ENCODE measurements at regions not wholly inside any gene's neighbourhood (a gene's known extent, or its start where the extent isn't known, plus 50 kb on each side); places are given as distances from the start of the nearest gene placed in this dataset.
"Not testable (repeated sequence)": the region's sequence is repeated elsewhere in the genome, so short reads cannot be mapped to it uniquely, and the experiment has no call there.

GRCh38 chr6:149236589-149236988, 80.9 kb upstream of the TAB2 start:
- DNase-seq (ENCODE audit: low read depth in 1 of 2, low spot score in 1 of 2): no peak

- no peak for DNase-seq (ENCODE audit: low read depth in 1 of 2, low spot score in 1 of 2)
Measured at GRCh38 chr6:149237464-149237863, 80.0 kb upstream of the TAB2 start.

- DNase-seq (ENCODE audit: low read depth in 1 of 2, low spot score in 1 of 2): no peak
Measured at GRCh38 chr6:149239573-149240209, 77.8 kb upstream of the TAB2 start.

GRCh38 chr6:149242883-149243282, 74.6 kb upstream of the TAB2 start:
- DNase-seq (ENCODE audit: low read depth in 1 of 2, low spot score in 1 of 2): no peak

GRCh38 chr6:149244105-149244504, 73.4 kb upstream of the TAB2 start:
- DNase-seq (ENCODE audit: low read depth in 1 of 2, low spot score in 1 of 2): no peak

- no peak for DNase-seq (ENCODE audit: low read depth in 1 of 2, low spot score in 1 of 2)
Measured at GRCh38 chr6:149246691-149247384, 70.7 kb upstream of the TAB2 start.

GRCh38 chr6:149247385-149247763, 70.1 kb upstream of the TAB2 start:
- no peak for DNase-seq (ENCODE audit: low read depth in 1 of 2, low spot score in 1 of 2)

GRCh38 chr6:149248263-149248662, 69.2 kb upstream of the TAB2 start:
- DNase-seq (ENCODE audit: low read depth in 1 of 2, low spot score in 1 of 2): not testable (repeated sequence)

- DNase-seq (ENCODE audit: low read depth in 1 of 2, low spot score in 1 of 2): no peak
Measured at GRCh38 chr6:149248693-149249369, 68.7 kb upstream of the TAB2 start.

GRCh38 chr6:149249370-149250357, 67.8 kb upstream of the TAB2 start:
- no peak for DNase-seq (ENCODE audit: low read depth in 1 of 2, low spot score in 1 of 2)

GRCh38 chr6:149250951-149251350, 66.6 kb upstream of the TAB2 start:
- DNase-seq (ENCODE audit: low read depth in 1 of 2, low spot score in 1 of 2): no peak

- no peak for DNase-seq (ENCODE audit: low read depth in 1 of 2, low spot score in 1 of 2)
Measured at GRCh38 chr6:149252622-149253021, 64.9 kb upstream of the TAB2 start.

- no peak for DNase-seq (ENCODE audit: low read depth in 1 of 2, low spot score in 1 of 2)
Measured at GRCh38 chr6:149254253-149254652, 63.3 kb upstream of the TAB2 start.

- no peak for DNase-seq (ENCODE audit: low read depth in 1 of 2, low spot score in 1 of 2)
Measured at GRCh38 chr6:149259753-149260152, 57.8 kb upstream of the TAB2 start.

GRCh38 chr6:149260214-149260874, 57.2 kb upstream of the TAB2 start:
- DNase-seq (ENCODE audit: low read depth in 1 of 2, low spot score in 1 of 2): no peak

GRCh38 chr6:149261364-149262040, 56.0 kb upstream of the TAB2 start:
- DNase-seq (ENCODE audit: low read depth in 1 of 2, low spot score in 1 of 2): no peak

GRCh38 chr6:149263321-149263720, 54.2 kb upstream of the TAB2 start:
- DNase-seq (ENCODE audit: low read depth in 1 of 2, low spot score in 1 of 2): no peak

- DNase-seq (ENCODE audit: low read depth in 1 of 2, low spot score in 1 of 2): no peak
Measured at GRCh38 chr6:149264629-149265028, 52.9 kb upstream of the TAB2 start.

GRCh38 chr6:149265945-149266344, 51.6 kb upstream of the TAB2 start:
- DNase-seq (ENCODE audit: low read depth in 1 of 2, low spot score in 1 of 2): no peak

- DNase-seq (ENCODE audit: low read depth in 1 of 2, low spot score in 1 of 2): no peak
Measured at GRCh38 chr6:149266659-149267058, 50.9 kb upstream of the TAB2 start.
